GM21737 (cell line): ENCODE measurements at regions not wholly inside any gene's neighbourhood (a gene's known extent, or its start where the extent isn't known, plus 50 kb on each side); places are given as distances from the start of the nearest gene placed in this dataset.
"Not testable (repeated sequence)": the region's sequence is repeated elsewhere in the genome, so short reads cannot be mapped to it uniquely, and the experiment has no call there.

Experiments
- ATAC-seq: cut with Tn5 transposase; IDR thresholded peaks from one replicate; pipeline ENCODE4 v1.9.1; 2021; ENCODE audit warnings: mild to moderate bottlenecking, moderate library complexity; ENCODE audit not compliant: unreplicated experiment

- no peak for ATAC-seq
These were observed 128.4 kb upstream of the GMNC start for GRCh38 chr3:190990898-190991297.

GRCh38 chr3:190989218-190989617, 126.7 kb upstream of the GMNC start:
- no peak for ATAC-seq

GRCh38 chr3:190988102-190988501, 125.6 kb upstream of the GMNC start:
- ATAC-seq, result no peak

- no peak for ATAC-seq
These were observed 122.2 kb upstream of the GMNC start for GRCh38 chr3:190984502-190985244.

- no peak for ATAC-seq
These were observed 121.4 kb upstream of the GMNC start for GRCh38 chr3:190983875-190984274.

GRCh38 chr3:190973771-190974170, 111.3 kb upstream of the GMNC start:
- ATAC-seq, result no peak

- ATAC-seq, result no peak
These were observed 110.4 kb upstream of the GMNC start for GRCh38 chr3:190972840-190973270.

GRCh38 chr3:190972196-190972595, 109.7 kb upstream of the GMNC start:
- no peak for ATAC-seq

GRCh38 chr3:190970560-190970959, 108.1 kb upstream of the GMNC start:
- no peak for ATAC-seq

GRCh38 chr3:190968616-190969015, 106.1 kb upstream of the GMNC start:
- ATAC-seq, result no peak

GRCh38 chr3:190964931-190965330, 102.4 kb upstream of the GMNC start:
- ATAC-seq, result not testable (repeated sequence)

- no peak for ATAC-seq
These were observed 96.6 kb upstream of the GMNC start for GRCh38 chr3:190959077-190959476.

GRCh38 chr3:190941694-190942260, 79.3 kb upstream of the GMNC start:
- no peak for ATAC-seq

- not testable (repeated sequence) for ATAC-seq
These were observed 72.1 kb upstream of the GMNC start for GRCh38 chr3:190934616-190935015.

GRCh38 chr3:190926619-190927018, 64.1 kb upstream of the GMNC start:
- no peak for ATAC-seq

GRCh38 chr3:190912736-190913135, 50.2 kb upstream of the GMNC start:
- no peak for ATAC-seq
